Common myeloid progenitor, CD34-positive (primary cell): ENCODE measurements at regions not wholly inside any gene's neighbourhood (a gene's known extent, or its start where the extent isn't known, plus 50 kb on each side); places are given as distances from the start of the nearest gene placed in this dataset.

Experiments
- CTCF ChIA-PET: fragments of 350-600 bp; sonication (Branson Sonifier 250); formaldehyde crosslinking; loops from one replicate; lab custom pipeline; 2021; ENCODE audit warnings: antibody characterized with exemption; lab: Charles Lee
- POLR2A ChIA-PET: fragments of 350-600 bp; sonication (Branson Sonifier 250); formaldehyde crosslinking; loops from one replicate; lab custom pipeline; 2021; ENCODE audit warnings: antibody characterized with exemption; lab: Charles Lee
- DNase-seq, 3 donors: peaks; one replicate each; pipeline versions ENCODE4 v3.0.0 to v3.0.0-alpha.2; 2013
- H3K27ac ChIP-seq, 2 experiments: 1 replicate in 1 of 2; 2 replicates in 1 of 2; pipeline ENCODE4 v1.7.0; 2013; ENCODE audit warnings: inconsistent platforms in 2 of 2, low read length in 2 of 2, mild to moderate bottlenecking in 2 of 2, low read depth in 1 of 2, moderate library complexity in 1 of 2; ENCODE audit not compliant: severe bottlenecking in 2 of 2, insufficient read depth in 1 of 2, poor library complexity in 1 of 2
- H3K27me3 ChIP-seq, 5 experiments: replicated peaks in 2 of 5; 1 replicate in 3 of 5; 2 replicates in 2 of 5; pipeline versions ENCODE4 v1.6.1 to v1.7.0; 2013; ENCODE audit warnings: low read length in 4 of 5, mild to moderate bottlenecking in 2 of 5, moderate library complexity in 2 of 5, inconsistent platforms in 1 of 5; ENCODE audit not compliant: insufficient read depth in 5 of 5, control insufficient read depth in 4 of 5
- H3K36me3 ChIP-seq, 4 experiments: 1 replicate in 2 of 4; 2 replicates in 2 of 4; pipeline versions ENCODE4 v1.6.1 to v1.7.0; 2013; ENCODE audit warnings: low read length in 3 of 4, control low read depth in 1 of 4, mild to moderate bottlenecking in 1 of 4; ENCODE audit not compliant: control insufficient read depth in 4 of 4, insufficient read depth in 4 of 4
- H3K4me1 ChIP-seq, 4 experiments: 1 replicate in 3 of 4; 2 replicates in 1 of 4; pipeline versions ENCODE4 v1.6.1 to v1.7.1; 2013; ENCODE audit warnings: low read length in 3 of 4, mild to moderate bottlenecking in 3 of 4, control low read depth in 1 of 4, inconsistent platforms in 1 of 4, moderate library complexity in 1 of 4; ENCODE audit not compliant: control insufficient read depth in 4 of 4, insufficient read depth in 4 of 4; ENCODE audit errors: control extremely low read depth in 1 of 4
- H3K4me3 ChIP-seq, 7 experiments: 1 replicate in 4 of 7; 2 replicates in 3 of 7; pipeline versions ENCODE4 v1.5.1 to v1.7.0; 2013; ENCODE audit warnings: mild to moderate bottlenecking in 7 of 7, low read length in 6 of 7, moderate library complexity in 6 of 7, inconsistent platforms in 2 of 7, low read depth in 2 of 7, control low read depth in 1 of 7; ENCODE audit not compliant: insufficient read depth in 4 of 7, control insufficient read depth in 1 of 7; ENCODE audit errors: extremely low read depth in 1 of 7
- H3K9me3 ChIP-seq, 5 experiments: 1 replicate in 4 of 5; 2 replicates in 1 of 5; pipeline versions ENCODE4 v1.6.1 to v1.7.1; 2013; ENCODE audit warnings: low read length in 4 of 5, mild to moderate bottlenecking in 2 of 5, inconsistent platforms in 1 of 5, low read depth in 1 of 5, moderate library complexity in 1 of 5; ENCODE audit not compliant: control insufficient read depth in 4 of 5, insufficient read depth in 2 of 5; ENCODE audit errors: control extremely low read depth in 1 of 5
- WGBS: methylation state at CpG from one replicate; pipeline ENCODE4 v1.1.5; 2013; ENCODE audit not compliant: insufficient coverage; 5-methylcytosine and 5-hydroxymethylcytosine counted together

GRCh38 chr10:128870830-128871597 lies 596.0 kb upstream of the MGMT start:
- Histone ChIP-seq H3K9me3 (no peaks in the 10 kb centered on the region), H3K36me3 (no peaks in the 10 kb centered on the region), H3K4me1 (no peaks in the 10 kb centered on the region), H3K27me3 (peaks cover 0 to 5% (median 4%) of the 10 kb centered on the region in 5 experiments), H3K4me3 (no peak overlapping the region), H3K27ac (no peak overlapping the region)
- DNase-seq: no peak
- WGBS: 93% methylated on average over 9 of the region's 11 CpGs
- CTCF ChIA-PET: interaction anchor here (0.6 kb wide), 1 partner anchor 1239 kb away, joined by 3 read pairs; no protein-coding TSS in a partner anchor
- POLR2A ChIA-PET: interaction anchor here (0.6 kb wide), 1 partner anchor 34 kb away, joined by 4 read pairs; no protein-coding TSS in a partner anchor

GRCh38 chr10:128871671-128872231 lies 595.3 kb upstream of the MGMT start:
- ChIA-PET POLR2A (no interaction called here), CTCF (no interaction called here)
- Histone ChIP-seq H3K9me3 (no peaks in the 10 kb centered on the region), H3K4me3 (no peak overlapping the region), H3K4me1 (no peaks in the 10 kb centered on the region), H3K27me3 (peaks cover 0 to 6% (median 5%) of the 10 kb centered on the region in 5 experiments), H3K36me3 (no peaks in the 10 kb centered on the region), H3K27ac (no peak overlapping the region)
- 95% methylated on average over 14 of the region's 14 CpGs for WGBS
- no peak for DNase-seq

GRCh38 chr10:128873411-128874054 lies 593.5 kb upstream of the MGMT start:
- no peak overlapping the region for H3K27ac ChIP-seq
- no peak for DNase-seq
- peaks cover 0 to 7% (median 5%) of the 10 kb centered on the region in 5 experiments for H3K27me3 ChIP-seq
- POLR2A ChIA-PET: no interaction called here
- CTCF ChIA-PET: no interaction called here
- no peaks in the 10 kb centered on the region for H3K4me1 ChIP-seq
- no peak overlapping the region for H3K4me3 ChIP-seq
- 80% methylated on average over 3 of the region's 6 CpGs for WGBS
- H3K36me3 ChIP-seq: no peaks in the 10 kb centered on the region
- no peaks in the 10 kb centered on the region for H3K9me3 ChIP-seq

GRCh38 chr10:128874331-128874730 lies 592.7 kb upstream of the MGMT start:
- peaks cover 0 to 8% (median 5%) of the 10 kb centered on the region in 5 experiments for H3K27me3 ChIP-seq
- no peak overlapping the region for H3K4me3 ChIP-seq
- DNase-seq: no peak
- no peaks in the 10 kb centered on the region for H3K9me3 ChIP-seq
- H3K36me3 ChIP-seq: no peaks in the 10 kb centered on the region
- POLR2A ChIA-PET: no interaction called here
- no peak overlapping the region for H3K27ac ChIP-seq
- 100% methylated on average over 2 of the region's 3 CpGs for WGBS
- H3K4me1 ChIP-seq: no peaks in the 10 kb centered on the region
- CTCF ChIA-PET: no interaction called here

- no peaks in the 10 kb centered on the region for H3K9me3 ChIP-seq
- POLR2A ChIA-PET: no interaction called here
- no peak overlapping the region for H3K27ac ChIP-seq
- no peak for DNase-seq
- WGBS: 97% methylated on average over 5 of the region's 8 CpGs
- H3K36me3 ChIP-seq: no peaks in the 10 kb centered on the region
- H3K4me3 ChIP-seq: no peak overlapping the region
- peaks cover 0 to 12% (median 5%) of the 10 kb centered on the region in 5 experiments for H3K27me3 ChIP-seq
- CTCF ChIA-PET: no interaction called here
- H3K4me1 ChIP-seq: no peaks in the 10 kb centered on the region
Measured at GRCh38 chr10:128875030-128875744, 591.9 kb upstream of the MGMT start.

- no peak for DNase-seq
- H3K27me3 ChIP-seq: peaks cover 0 to 12% (median 5%) of the 10 kb centered on the region in 5 experiments
- CTCF ChIA-PET: no interaction called here
- H3K36me3 ChIP-seq: no peaks in the 10 kb centered on the region
- no peaks in the 10 kb centered on the region for H3K9me3 ChIP-seq
- WGBS: 100% methylated on average over 3 of the region's 7 CpGs
- H3K27ac ChIP-seq: no peak overlapping the region
- POLR2A ChIA-PET: no interaction called here
- H3K4me3 ChIP-seq: no peak overlapping the region
- no peaks in the 10 kb centered on the region for H3K4me1 ChIP-seq
Measured at GRCh38 chr10:128875956-128876736, 590.9 kb upstream of the MGMT start.
